ENCODE measurements at regions not wholly inside any gene's neighbourhood (a gene's known extent, or its start where the extent isn't known, plus 50 kb on each side); places are given as distances from the start of the nearest gene placed in this dataset.

DNA sequence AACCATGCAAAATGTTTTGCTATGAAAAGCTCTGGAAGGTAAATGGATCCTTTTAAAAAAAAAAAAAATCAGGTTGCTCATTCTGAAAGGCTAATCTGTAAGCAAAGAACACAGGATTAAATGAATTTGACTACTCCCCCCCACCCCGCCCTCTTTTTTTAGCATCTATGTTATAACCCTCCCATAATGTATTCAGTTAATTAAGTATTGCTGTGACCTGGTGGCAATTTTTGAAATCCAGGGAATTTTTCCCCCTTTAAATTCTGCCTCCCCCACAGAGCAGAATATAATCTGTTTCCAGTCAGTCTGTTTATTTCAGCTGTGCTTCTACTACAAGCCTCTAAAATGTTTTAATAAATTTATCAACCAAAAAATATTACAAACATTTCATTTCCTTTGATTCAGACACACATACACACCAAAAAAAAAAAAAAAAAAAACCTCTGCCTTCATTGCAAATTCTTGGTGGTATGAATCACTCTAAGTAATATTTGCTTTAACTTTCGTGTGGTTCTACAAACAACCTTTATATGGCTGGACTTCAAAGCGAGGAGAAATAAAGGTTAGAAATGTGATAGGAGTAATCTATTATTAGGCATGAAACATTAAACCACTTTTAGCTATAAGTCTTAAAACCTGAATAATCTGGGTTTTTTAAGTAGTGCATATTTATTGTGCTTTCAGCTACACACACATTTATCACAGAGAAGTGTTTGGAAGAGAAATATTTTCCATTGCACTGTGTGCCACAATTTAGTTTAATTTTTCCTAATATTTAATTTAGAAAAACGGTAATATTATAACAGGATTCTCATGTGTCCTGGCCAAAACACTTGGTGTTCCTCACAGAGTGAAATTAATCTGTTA is 64.4 kb upstream of the ARID5B start:
- WGBS, 4 donors = 23 to 34% (median 30%) methylated on average over 4 of the region's 4 CpGs
- TF ChIP-seq, protein P1, sequence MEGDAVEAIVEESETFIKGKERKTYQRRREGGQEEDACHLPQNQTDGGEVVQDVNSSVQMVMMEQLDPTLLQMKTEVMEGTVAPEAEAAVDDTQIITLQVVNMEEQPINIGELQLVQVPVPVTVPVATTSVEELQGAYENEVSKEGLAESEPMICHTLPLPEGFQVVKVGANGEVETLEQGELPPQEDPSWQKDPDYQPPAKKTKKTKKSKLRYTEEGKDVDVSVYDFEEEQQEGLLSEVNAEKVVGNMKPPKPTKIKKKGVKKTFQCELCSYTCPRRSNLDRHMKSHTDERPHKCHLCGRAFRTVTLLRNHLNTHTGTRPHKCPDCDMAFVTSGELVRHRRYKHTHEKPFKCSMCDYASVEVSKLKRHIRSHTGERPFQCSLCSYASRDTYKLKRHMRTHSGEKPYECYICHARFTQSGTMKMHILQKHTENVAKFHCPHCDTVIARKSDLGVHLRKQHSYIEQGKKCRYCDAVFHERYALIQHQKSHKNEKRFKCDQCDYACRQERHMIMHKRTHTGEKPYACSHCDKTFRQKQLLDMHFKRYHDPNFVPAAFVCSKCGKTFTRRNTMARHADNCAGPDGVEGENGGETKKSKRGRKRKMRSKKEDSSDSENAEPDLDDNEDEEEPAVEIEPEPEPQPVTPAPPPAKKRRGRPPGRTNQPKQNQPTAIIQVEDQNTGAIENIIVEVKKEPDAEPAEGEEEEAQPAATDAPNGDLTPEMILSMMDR (IDR thresholded peaks at IDR 0.05) = no peak
- Histone ChIP-seq H3K4me3 (peak overlapping the region in 1 of 4 donors; percentile 29), H3K27me3 (no peaks in the 10 kb centered on the region), H3K27ac (peak overlapping the region in 4 of 5 donors; percentile 71 to 84 (median 78)), H3K9me3 (replicated peaks in 1 of 3) (no peaks in the 10 kb centered on the region), H3K4me1 (replicated peaks in 1 of 2) (peaks cover 31 to 32% of the 10 kb centered on the region in 2 donors), H3K36me3 (replicated peaks in 1 of 2) (no peaks in the 10 kb centered on the region)
- intact Hi-C loops (cut with DNase I) = no loop called here
- no peak for DNase-seq

DNA sequence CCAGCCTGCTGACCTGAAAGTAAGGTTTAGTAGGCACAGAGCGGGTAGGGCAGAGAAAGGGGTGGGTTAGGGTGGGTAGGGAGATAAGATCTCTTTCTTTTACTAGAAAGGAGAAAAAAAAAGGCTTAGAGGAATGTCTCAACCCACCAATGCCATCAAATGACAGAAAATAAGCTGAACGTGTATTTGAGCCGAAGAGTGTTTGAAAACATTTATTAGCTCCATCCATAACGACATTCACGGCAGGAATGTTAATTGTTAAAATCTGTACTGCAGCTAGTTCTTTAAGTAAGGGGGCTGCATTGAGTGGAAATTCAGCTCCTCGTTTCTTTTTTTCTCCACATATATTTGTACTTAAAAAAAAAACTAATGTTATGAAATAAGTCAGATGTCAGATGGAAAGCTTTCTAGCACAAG is 63.7 kb upstream of the ARID5B start:
- peaks cover 34 to 35% of the 10 kb centered on the region in 2 donors for H3K4me1 ChIP-seq (replicated peaks in 1 of 2)
- H3K4me3 ChIP-seq = peak overlapping the region in 1 of 4 donors; percentile 29
- H3K27ac ChIP-seq = peak overlapping the region in 4 of 5 donors; percentile 53 to 84 (median 78)
- intact Hi-C loops (cut with DNase I) = no loop called here
- H3K9me3 ChIP-seq (replicated peaks in 1 of 3) = no peaks in the 10 kb centered on the region
- DNase-seq = no peak
- WGBS, 4 donors = 22 to 35% (median 25%) methylated on average over 5 to 6 of the region's 6 CpGs
- H3K27me3 ChIP-seq = no peaks in the 10 kb centered on the region
- no peaks in the 10 kb centered on the region for H3K36me3 ChIP-seq (replicated peaks in 1 of 2)
- TF ChIP-seq, protein P1 (IDR thresholded peaks at IDR 0.05) = no peak
- TF ChIP-seq POLR2A (IDR thresholded peaks at IDR 0.05) = no peak

DNA sequence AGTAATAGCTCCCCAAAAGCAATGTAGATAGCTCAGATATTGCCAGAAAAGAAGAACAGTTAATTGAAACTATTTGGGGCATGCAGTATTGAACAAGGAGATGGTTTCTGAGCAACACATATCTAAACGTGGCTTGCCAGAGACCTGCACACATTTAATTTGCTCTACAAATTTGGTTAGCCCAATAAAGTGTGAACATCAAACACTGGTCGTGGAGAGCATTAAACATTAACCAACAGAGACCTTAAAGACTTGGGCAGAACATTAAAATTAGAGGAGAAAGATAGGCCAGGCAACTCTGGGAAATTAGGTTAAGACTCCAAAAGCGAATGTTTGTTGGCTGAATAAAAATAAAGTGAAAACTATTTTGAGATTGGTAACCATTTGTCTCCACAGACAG is 61.6 kb upstream of the ARID5B start:
- Histone ChIP-seq H3K36me3 (replicated peaks in 1 of 2) (no peaks in the 10 kb centered on the region), H3K4me1 (replicated peaks in 1 of 2) (peaks cover 31 to 47% of the 10 kb centered on the region in 2 donors), H3K27me3 (no peaks in the 10 kb centered on the region), H3K4me3 (no peak overlapping the region), H3K27ac (no peak overlapping the region), H3K9me3 (replicated peaks in 1 of 3) (no peaks in the 10 kb centered on the region)
- DNase-seq = no peak
- intact Hi-C loops (cut with DNase I) = no loop called here
- TF ChIP-seq, protein P1 (IDR thresholded peaks at IDR 0.05) = no peak
- TF ChIP-seq POLR2A (IDR thresholded peaks at IDR 0.05) = no peak
- 82 to 88% (median 84%) methylated on average over 3 of the region's 3 CpGs for WGBS, 4 donors

DNA sequence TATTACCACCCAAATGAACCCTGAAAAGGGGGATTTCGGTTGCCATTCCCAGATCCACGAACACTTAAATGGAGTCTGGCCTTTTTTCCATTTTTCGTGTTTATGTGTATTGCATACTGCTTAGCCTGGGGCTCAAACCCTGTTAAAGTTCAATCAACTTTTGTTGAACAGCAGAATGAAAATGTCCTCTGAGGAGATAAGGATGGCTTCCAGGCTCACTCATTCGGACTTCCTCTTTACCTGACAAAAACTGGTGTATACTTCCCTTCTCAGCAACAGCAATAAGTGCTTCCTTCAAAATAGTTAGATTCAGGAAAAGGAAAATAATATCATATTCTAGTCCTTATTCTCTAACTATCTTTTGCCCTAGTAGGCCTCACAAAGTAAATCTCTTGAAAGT is 61.1 kb upstream of the ARID5B start:
- 86 to 99% (median 94%) methylated on average over 4 of the region's 4 CpGs for WGBS, 4 donors
- H3K36me3 ChIP-seq (replicated peaks in 1 of 2) = no peaks in the 10 kb centered on the region
- H3K4me1 ChIP-seq (replicated peaks in 1 of 2) = peaks cover 26 to 44% of the 10 kb centered on the region in 2 donors
- no peak overlapping the region for H3K4me3 ChIP-seq
- TF ChIP-seq POLR2A (IDR thresholded peaks at IDR 0.05) = no peak
- TF ChIP-seq, protein P1 (IDR thresholded peaks at IDR 0.05) = no peak
- DNase-seq = no peak
- no peaks in the 10 kb centered on the region for H3K9me3 ChIP-seq (replicated peaks in 1 of 3)
- H3K27ac ChIP-seq = no peak overlapping the region
- no peaks in the 10 kb centered on the region for H3K27me3 ChIP-seq
- intact Hi-C loops (cut with DNase I) = no loop called here
